Suprapubic skin (tissue), 4 donors: ENCODE measurements at regions not wholly inside any gene's neighbourhood (a gene's known extent, or its start where the extent isn't known, plus 50 kb on each side); places are given as distances from the start of the nearest gene placed in this dataset.
"Not testable (repeated sequence)": the region's sequence is repeated elsewhere in the genome, so short reads cannot be mapped to it uniquely, and the experiment has no call there.

Experiments used
- DNase-seq, 2 donors: peaks; one replicate each; pipeline ENCODE4 v3.0.0-alpha.2; 2019; ENCODE audit warnings: low spot score in 2 of 2
- H3K27ac ChIP-seq: fragments of 200-600 bp; sonication (generic); one replicate; pipeline ENCODE4 v1.5.1; 2019
- H3K27me3 ChIP-seq: fragments of 200-600 bp; sonication (generic); one replicate; pipeline ENCODE4 v1.5.1; 2019
- H3K36me3 ChIP-seq: fragments of 200-600 bp; sonication (generic); one replicate; pipeline ENCODE4 v1.5.1; 2019
- H3K4me1 ChIP-seq: fragments of 200-600 bp; sonication (generic); one replicate; pipeline ENCODE4 v1.5.1; 2019
- H3K4me3 ChIP-seq: fragments of 200-600 bp; sonication (generic); one replicate; pipeline ENCODE4 v1.5.1; 2019; ENCODE audit warnings: mild to moderate bottlenecking
- H3K9me3 ChIP-seq: fragments of 200-600 bp; sonication (generic); one replicate; pipeline ENCODE4 v1.5.1; 2019
- EP300 ChIP-seq: sonication (generic); formaldehyde crosslinking; IDR thresholded peaks from one replicate; pipeline ENCODE4 v1.6.1; 2017; ENCODE audit warnings: antibody characterized with exemption
- POLR2A ChIP-seq, 2 donors: fragments of 450-650 bp; IDR thresholded peaks; one replicate each; pipeline ENCODE4 v1.6.1; 2017; ENCODE audit warnings: antibody characterized with exemption in 2 of 2, mild to moderate bottlenecking in 2 of 2, moderate library complexity in 2 of 2
- POLR2AphosphoS5 ChIP-seq, 3 donors: sonication (generic); formaldehyde crosslinking; IDR thresholded peaks; one replicate each; pipeline ENCODE4 v1.6.1; 2017; ENCODE audit warnings: antibody characterized with exemption in 3 of 3
- WGBS: methylation state at CpG from one replicate; pipeline ENCODE4 v1.1.5; 2018; 5-methylcytosine and 5-hydroxymethylcytosine counted together
- TF ChIP-seq, protein P1 (sequence below), 2 donors: fragments of 200-600 bp in 1 of 2; fragments of 450-650 bp in 1 of 2; sonication (generic) in 1 of 2; IDR thresholded peaks; one replicate each; pipeline ENCODE4 v1.5.1; 2016 to 2019; ENCODE audit warnings: antibody characterized with exemption in 2 of 2, mild to moderate bottlenecking in 1 of 2, moderate library complexity in 1 of 2

GRCh38 chr9:81030027-81030426 lies 659.3 kb downstream of the TLE1 start:
- TF ChIP-seq EP300 (no peak), POLR2AphosphoS5 (IDR thresholded peaks at IDR 0.05) (no peak), POLR2A (IDR thresholded peaks at IDR 0.05) (no peak)
- TF ChIP-seq, protein P1, sequence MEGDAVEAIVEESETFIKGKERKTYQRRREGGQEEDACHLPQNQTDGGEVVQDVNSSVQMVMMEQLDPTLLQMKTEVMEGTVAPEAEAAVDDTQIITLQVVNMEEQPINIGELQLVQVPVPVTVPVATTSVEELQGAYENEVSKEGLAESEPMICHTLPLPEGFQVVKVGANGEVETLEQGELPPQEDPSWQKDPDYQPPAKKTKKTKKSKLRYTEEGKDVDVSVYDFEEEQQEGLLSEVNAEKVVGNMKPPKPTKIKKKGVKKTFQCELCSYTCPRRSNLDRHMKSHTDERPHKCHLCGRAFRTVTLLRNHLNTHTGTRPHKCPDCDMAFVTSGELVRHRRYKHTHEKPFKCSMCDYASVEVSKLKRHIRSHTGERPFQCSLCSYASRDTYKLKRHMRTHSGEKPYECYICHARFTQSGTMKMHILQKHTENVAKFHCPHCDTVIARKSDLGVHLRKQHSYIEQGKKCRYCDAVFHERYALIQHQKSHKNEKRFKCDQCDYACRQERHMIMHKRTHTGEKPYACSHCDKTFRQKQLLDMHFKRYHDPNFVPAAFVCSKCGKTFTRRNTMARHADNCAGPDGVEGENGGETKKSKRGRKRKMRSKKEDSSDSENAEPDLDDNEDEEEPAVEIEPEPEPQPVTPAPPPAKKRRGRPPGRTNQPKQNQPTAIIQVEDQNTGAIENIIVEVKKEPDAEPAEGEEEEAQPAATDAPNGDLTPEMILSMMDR (IDR thresholded peaks at IDR 0.05) = no peak
- no peaks in the 10 kb centered on the region for H3K4me1 ChIP-seq
- no peak for DNase-seq
- H3K36me3 ChIP-seq = no peaks in the 10 kb centered on the region
- H3K27me3 ChIP-seq = no peaks in the 10 kb centered on the region
- no peak overlapping the region for H3K4me3 ChIP-seq
- H3K9me3 ChIP-seq = no peaks in the 10 kb centered on the region
- H3K27ac ChIP-seq = no peak overlapping the region

GRCh38 chr9:81028504-81028903 lies 660.8 kb downstream of the TLE1 start:
- H3K27me3 ChIP-seq = no peaks in the 10 kb centered on the region
- no peak for DNase-seq
- H3K9me3 ChIP-seq = no peaks in the 10 kb centered on the region
- no peaks in the 10 kb centered on the region for H3K36me3 ChIP-seq
- no peaks in the 10 kb centered on the region for H3K4me1 ChIP-seq
- H3K27ac ChIP-seq = no peak overlapping the region
- no peak overlapping the region for H3K4me3 ChIP-seq
- WGBS = 81% methylated on average over 4 of the region's 4 CpGs
- TF ChIP-seq, protein P1 (IDR thresholded peaks at IDR 0.05) = no peak
- TF ChIP-seq EP300 = no peak
- no peak for TF ChIP-seq POLR2AphosphoS5 (IDR thresholded peaks at IDR 0.05)
- TF ChIP-seq POLR2A (IDR thresholded peaks at IDR 0.05) = no peak

GRCh38 chr9:81022177-81022576 lies 667.2 kb downstream of the TLE1 start:
- no peaks in the 10 kb centered on the region for H3K9me3 ChIP-seq
- no peak for DNase-seq
- H3K4me1 ChIP-seq = no peaks in the 10 kb centered on the region
- H3K27me3 ChIP-seq = no peaks in the 10 kb centered on the region
- no peaks in the 10 kb centered on the region for H3K36me3 ChIP-seq
- TF ChIP-seq EP300 (no peak), POLR2A (IDR thresholded peaks at IDR 0.05) (no peak), POLR2AphosphoS5 (IDR thresholded peaks at IDR 0.05) (no peak)
- TF ChIP-seq, protein P1 (IDR thresholded peaks at IDR 0.05) = no peak
- H3K27ac ChIP-seq = no peak overlapping the region
- WGBS = 60% methylated on average over 3 of the region's 3 CpGs
- H3K4me3 ChIP-seq = no peak overlapping the region

GRCh38 chr9:81014945-81015344 lies 674.4 kb downstream of the TLE1 start:
- H3K4me1 ChIP-seq, DNase-seq, H3K27ac ChIP-seq, H3K9me3 ChIP-seq, H3K36me3 ChIP-seq, H3K27me3 ChIP-seq, H3K4me3 ChIP-seq: not testable (repeated sequence)
- 87% methylated on average over 6 of the region's 6 CpGs for WGBS

GRCh38 chr9:81013191-81013590 lies 676.2 kb downstream of the TLE1 start:
- H3K27me3 ChIP-seq, DNase-seq, H3K27ac ChIP-seq, H3K36me3 ChIP-seq, H3K4me3 ChIP-seq, H3K9me3 ChIP-seq, H3K4me1 ChIP-seq: not testable (repeated sequence)
- 73% methylated on average over 3 of the region's 3 CpGs for WGBS

DNA sequence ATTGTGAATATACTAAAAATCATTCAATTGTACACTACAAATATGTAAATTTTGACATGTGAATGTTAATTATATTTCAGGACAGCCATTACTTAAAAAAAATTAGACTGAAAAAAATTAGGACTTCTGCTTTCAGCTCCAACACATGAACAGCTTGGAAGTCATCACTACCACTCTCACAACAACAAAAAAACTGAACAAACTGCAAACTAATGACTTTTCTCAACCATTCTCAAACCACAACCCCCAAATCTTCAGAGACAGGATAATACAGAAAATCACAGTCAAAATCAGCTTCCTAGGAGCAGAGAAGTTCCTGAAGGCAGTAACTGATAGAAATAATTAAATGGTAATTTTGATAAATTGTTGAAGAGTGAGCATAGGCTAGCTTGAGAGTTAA lies 686.4 kb downstream of the TLE1 start:
- no peak overlapping the region for H3K27ac ChIP-seq
- no peaks in the 10 kb centered on the region for H3K4me1 ChIP-seq
- no peaks in the 10 kb centered on the region for H3K27me3 ChIP-seq
- no peak overlapping the region for H3K4me3 ChIP-seq
- TF ChIP-seq, protein P1 (IDR thresholded peaks at IDR 0.05) = no peak
- TF ChIP-seq POLR2A (IDR thresholded peaks at IDR 0.05) (no peak), POLR2AphosphoS5 (IDR thresholded peaks at IDR 0.05) (no peak), EP300 (no peak)
- no peak for DNase-seq
- H3K9me3 ChIP-seq = no peaks in the 10 kb centered on the region
- H3K36me3 ChIP-seq = no peaks in the 10 kb centered on the region
